Ishikawa (cell line): ENCODE measurements at regions not wholly inside any gene's neighbourhood (a gene's known extent, or its start where the extent isn't known, plus 50 kb on each side); places are given as distances from the start of the nearest gene placed in this dataset.

ENCODE experiments used
- CEBPB ChIP-seq: IDR thresholded peaks from 2 replicates; pipeline ENCODE4 v1.6.1; 2012
- CREB1 ChIP-seq: IDR thresholded peaks from 2 replicates; pipeline ENCODE4 v1.6.1; 2012; ENCODE audit warnings: low read depth
- EGR1 ChIP-seq: IDR thresholded peaks from 2 replicates; pipeline ENCODE4 v1.6.1; 2012
- EP300 ChIP-seq: IDR thresholded peaks from 2 replicates; pipeline ENCODE4 v1.6.1; 2012; ENCODE audit warnings: borderline replicate concordance
- FOXM1 ChIP-seq: IDR thresholded peaks from 2 replicates; pipeline ENCODE4 v1.6.1; 2012; ENCODE audit warnings: low read depth, borderline replicate concordance
- NFIC ChIP-seq: IDR thresholded peaks from 2 replicates; pipeline ENCODE4 v1.6.1; 2012
- RAD21 ChIP-seq: IDR thresholded peaks from 2 replicates; pipeline ENCODE4 v1.6.1; 2012; ENCODE audit warnings: low read depth
- REST ChIP-seq: IDR thresholded peaks from 2 replicates; pipeline ENCODE4 v1.6.1; 2012; ENCODE audit warnings: low read depth, mild to moderate bottlenecking
- TAF1 ChIP-seq: IDR thresholded peaks from 2 replicates; pipeline ENCODE4 v1.6.1; 2012; ENCODE audit warnings: low read depth, mild to moderate bottlenecking
- TCF12 ChIP-seq: IDR thresholded peaks from 2 replicates; pipeline ENCODE4 v1.6.1; 2012; ENCODE audit warnings: low read depth
- TEAD4 ChIP-seq: IDR thresholded peaks from 2 replicates; pipeline ENCODE4 v1.6.1; 2012
- USF1 ChIP-seq: IDR thresholded peaks from 2 replicates; pipeline ENCODE4 v1.6.1; 2012
- YY1 ChIP-seq: IDR thresholded peaks from 2 replicates; pipeline ENCODE4 v1.6.1; 2012; ENCODE audit warnings: low read depth
- ZBTB7A ChIP-seq: IDR thresholded peaks from 2 replicates; pipeline ENCODE4 v1.6.1; 2012; ENCODE audit warnings: low read depth
- TF ChIP-seq, protein P1 (sequence below): IDR thresholded peaks from 2 replicates; pipeline ENCODE4 v1.6.1; 2012

GRCh38 chr2:239832490-239833268 lies 192.5 kb downstream of the NDUFA10 start:
- TF ChIP-seq YY1 (no peak), FOXM1 (no peak), EP300 (no peak), REST (no peak), CREB1 (no peak), NFIC (no peak), ZBTB7A (no peak), TAF1 (no peak), RAD21 (no peak), EGR1 (no peak), TEAD4 (no peak), USF1 (no peak), TCF12 (no peak), CEBPB (no peak)
- TF ChIP-seq, protein P1, sequence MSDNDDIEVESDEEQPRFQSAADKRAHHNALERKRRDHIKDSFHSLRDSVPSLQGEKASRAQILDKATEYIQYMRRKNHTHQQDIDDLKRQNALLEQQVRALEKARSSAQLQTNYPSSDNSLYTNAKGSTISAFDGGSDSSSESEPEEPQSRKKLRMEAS: no peak

GRCh38 chr2:239831861-239832489 lies 193.2 kb downstream of the NDUFA10 start:
- TF ChIP-seq, protein P1: no peak
- TF ChIP-seq FOXM1 (no peak), CREB1 (no peak), TAF1 (no peak), REST (no peak), NFIC (no peak), USF1 (no peak), CEBPB (no peak), TEAD4 (no peak), TCF12 (no peak), EP300 (no peak), ZBTB7A (no peak), RAD21 (no peak), EGR1 (no peak), YY1 (no peak)

- no peak for TF ChIP-seq CREB1
- no peak for TF ChIP-seq TCF12
- TF ChIP-seq, protein P1: no peak
- no peak for TF ChIP-seq NFIC
- TF ChIP-seq EGR1: no peak
- no peak for TF ChIP-seq EP300
- no peak for TF ChIP-seq ZBTB7A
- TF ChIP-seq RAD21: no peak
- no peak for TF ChIP-seq TEAD4
- TF ChIP-seq USF1: no peak
- no peak for TF ChIP-seq FOXM1
- TF ChIP-seq CEBPB: no peak
These were observed 194.0 kb downstream of the NDUFA10 start for GRCh38 chr2:239831001-239831731.
